SK-N-SH (cell line): ENCODE measurements at regions not wholly inside any gene's neighbourhood (a gene's known extent, or its start where the extent isn't known, plus 50 kb on each side); places are given as distances from the start of the nearest gene placed in this dataset.

Source experiments
- CTCF ChIA-PET: fragments of 300-600, 350-600 bp; formaldehyde crosslinking; extraction: SDS; loops from one replicate; lab custom pipeline; 2021; lab: Yijun Ruan, JAX
- POLR2A ChIA-PET: fragments of 350-600 bp; sonication (Branson Sonifier 250); formaldehyde crosslinking; extraction: SDS; loops from one replicate; lab custom pipeline; 2020; ENCODE audit warnings: antibody characterized with exemption, inconsistent platforms; lab: Yijun Ruan, JAX
- DNase-seq: peaks from one replicate; pipeline ENCODE4 v3.0.0; 2012
- H2AFZ ChIP-seq: fragments of 200-600 bp; sonication (generic); 2 replicates; pipeline ENCODE4 v1.8.1; 2016; ENCODE audit warnings: antibody characterized with exemption, mild to moderate bottlenecking, low read depth
- H3F3A ChIP-seq: fragments of 200-600 bp; sonication (generic); replicated peaks from 2 replicates; pipeline ENCODE3; 2016; ENCODE audit warnings: antibody characterized with exemption, mild to moderate bottlenecking; ENCODE audit not compliant: insufficient read depth
- H3K27ac ChIP-seq, 2 experiments: fragments of 200-500 bp in 1 of 2; fragments of 200-600 bp in 1 of 2; sonication (Bioruptor generic) in 1 of 2; sonication (generic), shearing (Covaris generic) in 1 of 2; 2 replicates each; pipeline versions ENCODE4 v1.5.1 to v1.6.1; 2014 to 2016; ENCODE audit warnings: low read depth in 2 of 2, inconsistent platforms in 1 of 2, low read length in 1 of 2, mild to moderate bottlenecking in 1 of 2, mixed read lengths in 1 of 2
- H3K27me3 ChIP-seq: fragments of 200-600 bp; sonication (generic), shearing (Covaris generic); 2 replicates; pipeline ENCODE4 v1.6.1; 2016; ENCODE audit warnings: mixed run types; ENCODE audit not compliant: insufficient read depth
- H3K36me3 ChIP-seq, 2 experiments: fragments of 200-500 bp in 1 of 2; fragments of 200-600 bp in 1 of 2; sonication (Bioruptor generic) in 1 of 2; sonication (generic) in 1 of 2; replicated peaks in 1 of 2; 2 replicates each; pipeline versions ENCODE3 to v1.5.1; 2014 to 2016; ENCODE audit warnings: low read length in 1 of 2, mild to moderate bottlenecking in 1 of 2; ENCODE audit not compliant: insufficient read depth in 2 of 2, control insufficient read depth in 1 of 2
- H3K4me1 ChIP-seq, 2 experiments: fragments of 200-500 bp in 1 of 2; fragments of 200-600 bp in 1 of 2; sonication (Bioruptor generic) in 1 of 2; sonication (generic), shearing (Covaris generic) in 1 of 2; 2 replicates each; pipeline versions ENCODE4 v1.5.1 to v1.6.1; 2014 to 2016; ENCODE audit warnings: low read depth in 1 of 2, low read length in 1 of 2, mixed run types in 1 of 2; ENCODE audit not compliant: insufficient read depth in 2 of 2, control insufficient read depth in 1 of 2
- H3K4me2 ChIP-seq: fragments of 200-600 bp; sonication (generic), shearing (Covaris generic); 2 replicates; pipeline ENCODE4 v1.6.1; 2017; ENCODE audit warnings: mixed run types
- H3K4me3 ChIP-seq, 2 experiments: fragments of 200-500 bp in 1 of 2; fragments of 200-600 bp in 1 of 2; sonication (Bioruptor generic) in 1 of 2; sonication (generic), shearing (Covaris generic) in 1 of 2; 2 replicates each; pipeline versions ENCODE4 v1.5.1 to v1.8.1; 2014 to 2016; ENCODE audit warnings: low read depth in 2 of 2, inconsistent platforms in 1 of 2, low read length in 1 of 2, mild to moderate bottlenecking in 1 of 2, mixed read lengths in 1 of 2, moderate library complexity in 1 of 2
- H3K79me2 ChIP-seq: fragments of 200-600 bp; sonication (generic); 2 replicates; pipeline ENCODE4 v1.8.1; 2017; ENCODE audit warnings: mild to moderate bottlenecking; ENCODE audit not compliant: insufficient read depth
- H3K9ac ChIP-seq: fragments of 200-600 bp; sonication (generic); 2 replicates; pipeline ENCODE4 v1.6.1; 2017; ENCODE audit warnings: mixed run types
- H3K9me2 ChIP-seq: fragments of 200-600 bp; sonication (generic); 2 replicates; pipeline ENCODE4 v1.6.1; 2017; ENCODE audit warnings: mixed run types
- H3K9me3 ChIP-seq: fragments of 200-600 bp; sonication (generic); 2 replicates; pipeline ENCODE4 v1.6.1; 2017; ENCODE audit warnings: mixed run types, mild to moderate bottlenecking, moderate library complexity
- H4K20me1 ChIP-seq: fragments of 200-600 bp; sonication (generic); 2 replicates; pipeline ENCODE4 v1.6.1; 2017; ENCODE audit warnings: mild to moderate bottlenecking, mixed run types; ENCODE audit not compliant: insufficient read depth
- IRF3 ChIP-seq: fragments of 150-350 bp; IDR thresholded peaks from 2 replicates; pipeline ENCODE4 v1.6.1; 2016; ENCODE audit warnings: mild to moderate bottlenecking, low read depth, low read length
- YY1 ChIP-seq: IDR thresholded peaks from 2 replicates; pipeline ENCODE4 v1.4.0; 2012; ENCODE audit warnings: low read depth, mild to moderate bottlenecking
- WGBS: methylation state at CpG from one replicate; pipeline ENCODE4 v1.1.6; 2017; ENCODE audit warnings: low lambda C conversion rate; 5-methylcytosine and 5-hydroxymethylcytosine counted together
- TF ChIP-seq, protein P1 (sequence below): IDR thresholded peaks from 2 replicates; pipeline ENCODE4 v1.6.1; 2012; ENCODE audit warnings: mild to moderate bottlenecking, low read depth, low read length, moderate library complexity

GRCh38 chr13:33644581-33645543, 173.1 kb upstream of the RFC3 start:
- no peaks in the 10 kb centered on the region for H3F3A ChIP-seq
- ChIA-PET POLR2A (no interaction called here), CTCF (interaction anchor here (0.6 to 1.5 kb wide), 2 partner anchors 79 to 904 kb away, joined by 3 read pairs; no protein-coding TSS in a partner anchor)
- H3K9me3 ChIP-seq = no peaks in the 10 kb centered on the region
- no peak overlapping the region for H3K4me2 ChIP-seq
- no peaks in the 10 kb centered on the region for H4K20me1 ChIP-seq
- no peak overlapping the region for H3K27ac ChIP-seq
- no peak for DNase-seq
- no peaks in the 10 kb centered on the region for H3K79me2 ChIP-seq
- 85% methylated on average over 8 of the region's 8 CpGs for WGBS
- H3K27me3 ChIP-seq = no peaks in the 10 kb centered on the region
- no peak overlapping the region for H3K4me3 ChIP-seq
- no peak overlapping the region for H2AFZ ChIP-seq
- H3K9me2 ChIP-seq = no peaks in the 10 kb centered on the region
- H3K4me1 ChIP-seq = peaks cover 0 to 6% of the 10 kb centered on the region in 2 experiments; a peak in 2 of 4 replicates
- TF ChIP-seq, protein P1, sequence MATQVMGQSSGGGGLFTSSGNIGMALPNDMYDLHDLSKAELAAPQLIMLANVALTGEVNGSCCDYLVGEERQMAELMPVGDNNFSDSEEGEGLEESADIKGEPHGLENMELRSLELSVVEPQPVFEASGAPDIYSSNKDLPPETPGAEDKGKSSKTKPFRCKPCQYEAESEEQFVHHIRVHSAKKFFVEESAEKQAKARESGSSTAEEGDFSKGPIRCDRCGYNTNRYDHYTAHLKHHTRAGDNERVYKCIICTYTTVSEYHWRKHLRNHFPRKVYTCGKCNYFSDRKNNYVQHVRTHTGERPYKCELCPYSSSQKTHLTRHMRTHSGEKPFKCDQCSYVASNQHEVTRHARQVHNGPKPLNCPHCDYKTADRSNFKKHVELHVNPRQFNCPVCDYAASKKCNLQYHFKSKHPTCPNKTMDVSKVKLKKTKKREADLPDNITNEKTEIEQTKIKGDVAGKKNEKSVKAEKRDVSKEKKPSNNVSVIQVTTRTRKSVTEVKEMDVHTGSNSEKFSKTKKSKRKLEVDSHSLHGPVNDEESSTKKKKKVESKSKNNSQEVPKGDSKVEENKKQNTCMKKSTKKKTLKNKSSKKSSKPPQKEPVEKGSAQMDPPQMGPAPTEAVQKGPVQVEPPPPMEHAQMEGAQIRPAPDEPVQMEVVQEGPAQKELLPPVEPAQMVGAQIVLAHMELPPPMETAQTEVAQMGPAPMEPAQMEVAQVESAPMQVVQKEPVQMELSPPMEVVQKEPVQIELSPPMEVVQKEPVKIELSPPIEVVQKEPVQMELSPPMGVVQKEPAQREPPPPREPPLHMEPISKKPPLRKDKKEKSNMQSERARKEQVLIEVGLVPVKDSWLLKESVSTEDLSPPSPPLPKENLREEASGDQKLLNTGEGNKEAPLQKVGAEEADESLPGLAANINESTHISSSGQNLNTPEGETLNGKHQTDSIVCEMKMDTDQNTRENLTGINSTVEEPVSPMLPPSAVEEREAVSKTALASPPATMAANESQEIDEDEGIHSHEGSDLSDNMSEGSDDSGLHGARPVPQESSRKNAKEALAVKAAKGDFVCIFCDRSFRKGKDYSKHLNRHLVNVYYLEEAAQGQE = no peak
- no peak for TF ChIP-seq IRF3
- TF ChIP-seq, all 33 proteins: peak for 0
- H3K36me3 ChIP-seq = no peaks in the 10 kb centered on the region
- no peak overlapping the region for H3K9ac ChIP-seq

- H3K4me2 ChIP-seq = no peak overlapping the region
- H3K9me2 ChIP-seq = no peaks in the 10 kb centered on the region
- no peaks in the 10 kb centered on the region for H4K20me1 ChIP-seq
- H3K79me2 ChIP-seq = no peaks in the 10 kb centered on the region
- no peak for DNase-seq
- H3K4me3 ChIP-seq = no peak overlapping the region; a peak in 1 of 4 replicates
- POLR2A ChIA-PET = no interaction called here
- H2AFZ ChIP-seq = no peak overlapping the region
- no peaks in the 10 kb centered on the region for H3K9me3 ChIP-seq
- no peak overlapping the region for H3K27ac ChIP-seq
- CTCF ChIA-PET = interaction anchor here (1.1 to 1.5 kb wide), 2 partner anchors 11 to 78 kb away, joined by 3 read pairs; no protein-coding TSS in a partner anchor
- 88% methylated on average over 10 of the region's 10 CpGs for WGBS
- H3F3A ChIP-seq = no peaks in the 10 kb centered on the region
- H3K4me1 ChIP-seq = peaks cover 0 to 6% of the 10 kb centered on the region in 2 experiments; a peak in 2 of 4 replicates
- no peak overlapping the region for H3K9ac ChIP-seq
- H3K27me3 ChIP-seq = no peaks in the 10 kb centered on the region
- no peak for TF ChIP-seq YY1
- H3K36me3 ChIP-seq = no peaks in the 10 kb centered on the region
Observed at GRCh38 chr13:33645591-33646554, 172.1 kb upstream of the RFC3 start.
